GM21447 (cell line): ENCODE measurements at regions not wholly inside any gene's neighbourhood (a gene's known extent, or its start where the extent isn't known, plus 50 kb on each side); places are given as distances from the start of the nearest gene placed in this dataset.
"Not testable (repeated sequence)": the region's sequence is repeated elsewhere in the genome, so short reads cannot be mapped to it uniquely, and the experiment has no call there.

Source experiments
- ATAC-seq: cut with Tn5 transposase; IDR thresholded peaks from one replicate; pipeline ENCODE4 v1.9.1; 2021; ENCODE audit not compliant: unreplicated experiment

GRCh38 chr7:106583706-106584690 is 77.0 kb downstream of the CCDC71L start:
- ATAC-seq = no peak

GRCh38 chr7:106583100-106583499 is 77.9 kb downstream of the CCDC71L start:
- no peak for ATAC-seq

GRCh38 chr7:106582365-106582764 is 78.6 kb downstream of the CCDC71L start:
- no peak for ATAC-seq

- ATAC-seq = not testable (repeated sequence)
These were observed 81.9 kb downstream of the CCDC71L start for GRCh38 chr7:106579086-106579485.

GRCh38 chr7:106575138-106575823 is 85.7 kb downstream of the CCDC71L start:
- no peak for ATAC-seq

- no peak for ATAC-seq
These were observed 87.2 kb downstream of the CCDC71L start for GRCh38 chr7:106573738-106574137.

- no peak for ATAC-seq
These were observed 87.8 kb downstream of the CCDC71L start for GRCh38 chr7:106573125-106573663.

- no peak for ATAC-seq
These were observed 88.4 kb downstream of the CCDC71L start for GRCh38 chr7:106572394-106573124.

GRCh38 chr7:106571563-106571962 is 89.4 kb downstream of the CCDC71L start:
- ATAC-seq = no peak

- ATAC-seq = no peak
These were observed 90.0 kb downstream of the CCDC71L start for GRCh38 chr7:106570948-106571418.

- ATAC-seq = no peak
These were observed 90.8 kb downstream of the CCDC71L start for GRCh38 chr7:106570146-106570545.

GRCh38 chr7:106569500-106569929 is 91.4 kb downstream of the CCDC71L start:
- ATAC-seq = no peak

- no peak for ATAC-seq
These were observed 92.1 kb downstream of the CCDC71L start for GRCh38 chr7:106568680-106569499.

GRCh38 chr7:106568002-106568679 is 92.8 kb downstream of the CCDC71L start:
- ATAC-seq = no peak

GRCh38 chr7:106567204-106568001 is 93.6 kb downstream of the CCDC71L start:
- not testable (repeated sequence) for ATAC-seq

- ATAC-seq = no peak
These were observed 94.3 kb downstream of the CCDC71L start for GRCh38 chr7:106566672-106567071.

- ATAC-seq = no peak
These were observed 94.8 kb downstream of the CCDC71L start for GRCh38 chr7:106566196-106566595.

- no peak for ATAC-seq
These were observed 95.5 kb downstream of the CCDC71L start for GRCh38 chr7:106565428-106565827.
